ENCODE measurements at regions not wholly inside any gene's neighbourhood (a gene's known extent, or its start where the extent isn't known, plus 50 kb on each side); places are given as distances from the start of the nearest gene placed in this dataset.
"Not testable (repeated sequence)": the region's sequence is repeated elsewhere in the genome, so short reads cannot be mapped to it uniquely, and the experiment has no call there.

DNA sequence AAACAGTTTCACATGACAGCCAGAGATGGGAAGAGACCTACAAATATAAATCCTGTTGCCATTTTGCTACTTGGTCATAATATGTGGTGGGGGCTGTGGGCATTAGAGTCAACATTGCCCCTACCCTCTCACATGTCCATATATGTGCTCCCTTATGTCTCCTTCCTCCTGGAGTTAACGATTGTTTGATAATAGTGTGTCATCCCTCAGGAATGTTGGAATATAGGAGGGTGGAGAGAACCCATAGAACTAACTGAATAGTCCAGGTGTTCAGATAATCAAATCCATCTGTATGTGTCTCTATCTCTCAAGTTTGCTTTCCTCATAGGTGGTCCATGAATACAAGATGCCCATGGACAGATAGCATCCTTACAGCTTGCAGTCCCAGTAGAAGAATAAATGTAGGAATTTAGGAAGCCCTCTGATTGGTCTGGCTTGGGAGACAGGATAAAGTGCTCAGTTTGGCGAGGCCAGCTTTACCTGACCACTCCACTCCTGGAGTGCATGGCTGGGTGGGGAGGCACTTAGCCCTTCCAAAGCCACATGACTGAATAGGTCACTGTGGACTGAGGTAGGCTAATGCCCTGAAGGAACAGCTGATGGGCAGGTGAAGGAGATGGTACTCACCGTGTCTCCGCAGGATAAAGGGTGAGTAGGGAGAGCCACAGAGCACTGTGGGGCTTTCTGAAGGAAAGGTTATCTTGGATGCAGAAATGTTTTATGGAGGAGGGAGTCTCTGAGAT, 166.9 kb downstream of the CDCA7 start:
- no peak overlapping the region for H3K4me3 ChIP-seq (ENCODE audit: low read depth, low read length)
- no peak for TF ChIP-seq CTCF (IDR thresholded peaks at IDR 0.05; ENCODE audit: insufficient read depth, low read length, severe bottlenecking)
- peaks cover 3% of the 10 kb centered on the region for H3K27me3 ChIP-seq (ENCODE audit: control insufficient read depth, insufficient read depth, low read length)
- H3K36me3 ChIP-seq (ENCODE audit: control insufficient read depth, insufficient read depth, low read length), result no peaks in the 10 kb centered on the region
- DNase-seq (ENCODE audit: low read depth) (peak; percentile 44), FAIRE-seq (no peak)

DNA sequence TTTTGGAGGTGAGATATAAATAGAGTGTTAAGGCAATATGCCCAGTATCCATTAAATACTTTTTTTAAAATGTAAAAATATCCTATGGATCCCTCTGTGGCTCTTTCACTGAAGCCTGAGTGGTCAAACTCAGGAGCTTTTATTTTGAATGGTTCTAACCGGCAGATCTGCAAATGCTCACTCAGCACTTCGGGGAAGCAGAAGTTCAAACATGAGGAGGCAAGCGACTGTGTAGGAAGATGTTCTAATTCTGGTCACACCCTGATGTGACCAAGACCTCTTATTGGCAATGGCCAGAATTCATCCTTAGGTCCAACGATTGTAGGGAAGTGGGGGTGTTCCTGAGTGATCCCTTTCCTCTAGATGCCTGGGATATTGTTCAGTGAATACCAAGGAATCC, 168.8 kb downstream of the CDCA7 start:
- FAIRE-seq (peak; percentile 28), DNase-seq (ENCODE audit: low read depth) (no peak)
- no peaks in the 10 kb centered on the region for H3K36me3 ChIP-seq (ENCODE audit: control insufficient read depth, insufficient read depth, low read length)
- H3K4me3 ChIP-seq (ENCODE audit: low read depth, low read length), result no peak overlapping the region
- TF ChIP-seq CTCF (IDR thresholded peaks at IDR 0.05; ENCODE audit: insufficient read depth, low read length, severe bottlenecking), result no peak
- H3K27me3 ChIP-seq (ENCODE audit: control insufficient read depth, insufficient read depth, low read length), result peaks cover 3% of the 10 kb centered on the region

GRCh38 chr2:173524256-173524955, 169.7 kb downstream of the CDCA7 start:
- no peak for TF ChIP-seq CTCF (IDR thresholded peaks at IDR 0.05; ENCODE audit: insufficient read depth, low read length, severe bottlenecking)
- DNase-seq (ENCODE audit: low read depth), result no peak
- Histone ChIP-seq H3K4me3 (ENCODE audit: low read depth, low read length) (no peak overlapping the region), H3K36me3 (ENCODE audit: control insufficient read depth, insufficient read depth, low read length) (no peaks in the 10 kb centered on the region), H3K27me3 (ENCODE audit: control insufficient read depth, insufficient read depth, low read length) (peaks cover 3% of the 10 kb centered on the region)
- FAIRE-seq, result no peak

DNA sequence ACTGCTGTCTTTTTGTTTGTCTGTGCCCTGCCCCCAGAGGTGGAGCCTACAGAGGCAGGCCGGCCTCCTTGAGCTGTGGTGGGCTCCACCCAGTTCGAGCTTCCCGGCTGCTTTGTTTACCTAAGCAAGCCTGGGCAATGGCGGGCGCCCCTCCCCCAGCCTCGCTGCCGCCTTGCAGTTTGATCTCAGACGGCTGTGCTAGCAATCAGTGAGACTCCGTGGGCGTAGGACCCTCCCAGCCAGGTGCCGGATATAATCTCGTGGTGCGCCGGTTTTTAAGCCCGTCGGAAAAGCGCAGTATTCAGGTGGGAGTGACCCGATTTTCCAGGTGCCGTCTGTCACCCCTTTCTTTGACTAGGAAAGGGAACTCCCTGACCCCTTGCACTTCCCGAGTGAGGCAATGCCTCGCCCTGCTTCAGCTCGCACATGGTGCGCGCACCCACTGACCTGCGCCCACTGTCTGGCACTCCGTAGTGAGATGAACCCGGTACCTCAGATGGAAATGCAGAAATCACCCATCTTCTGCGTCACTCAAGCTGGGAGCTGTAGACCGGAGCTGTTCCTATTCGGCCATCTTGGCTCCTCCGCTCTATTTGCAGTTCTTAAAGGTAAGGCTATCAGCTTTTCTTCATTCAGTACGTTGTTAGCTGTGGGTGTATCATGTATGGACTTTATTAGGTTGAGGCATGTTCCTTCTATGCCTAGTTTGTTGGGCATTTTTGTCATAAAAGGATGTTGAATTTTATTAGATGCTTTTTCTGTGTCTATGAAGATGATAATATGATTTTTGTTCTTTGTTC, 178.3 kb downstream of the CDCA7 start:
- not testable (repeated sequence) for H3K4me3 ChIP-seq (ENCODE audit: low read depth, low read length)

GRCh38 chr2:173537694-173538093, 183.0 kb downstream of the CDCA7 start:
- no peak overlapping the region for H3K4me3 ChIP-seq (ENCODE audit: low read depth, low read length)
- no peak for FAIRE-seq
- TF ChIP-seq CTCF (IDR thresholded peaks at IDR 0.05; ENCODE audit: insufficient read depth, low read length, severe bottlenecking), result no peak
- H3K27me3 ChIP-seq (ENCODE audit: control insufficient read depth, insufficient read depth, low read length), result peaks cover 2% of the 10 kb centered on the region
- no peaks in the 10 kb centered on the region for H3K36me3 ChIP-seq (ENCODE audit: control insufficient read depth, insufficient read depth, low read length)
- no peak for DNase-seq (ENCODE audit: low read depth)

More for the DNA sequence above, 178.3 kb downstream of the CDCA7 start:
- H3K36me3 ChIP-seq (ENCODE audit: control insufficient read depth, insufficient read depth, low read length); DNase-seq (ENCODE audit: low read depth); FAIRE-seq; H3K27me3 ChIP-seq (ENCODE audit: control insufficient read depth, insufficient read depth, low read length): not testable (repeated sequence)

DNA sequence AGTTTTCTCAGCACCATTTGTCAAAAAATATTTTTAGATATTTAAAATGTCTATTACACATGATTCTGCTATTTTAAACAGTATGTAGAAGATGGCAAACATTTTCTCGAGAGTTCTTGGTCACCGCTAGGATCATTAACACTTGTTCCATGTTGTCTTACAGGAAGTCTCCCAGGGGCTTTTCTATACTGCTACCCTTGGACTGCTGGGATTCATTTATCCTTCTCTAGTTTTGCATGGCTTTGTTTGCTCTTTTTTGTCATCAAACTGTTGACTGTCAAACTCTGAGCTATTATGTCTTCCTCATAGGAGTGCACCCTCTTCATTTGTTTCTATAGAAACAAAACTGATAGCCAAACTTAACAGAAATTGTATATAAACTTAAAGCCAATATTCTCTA, 184.9 kb downstream of the CDCA7 start:
- DNase-seq (ENCODE audit: low read depth) (no peak), FAIRE-seq (no peak)
- Histone ChIP-seq H3K27me3 (ENCODE audit: control insufficient read depth, insufficient read depth, low read length) (peaks cover 2% of the 10 kb centered on the region), H3K4me3 (ENCODE audit: low read depth, low read length) (no peak overlapping the region), H3K36me3 (ENCODE audit: control insufficient read depth, insufficient read depth, low read length) (no peaks in the 10 kb centered on the region)
- TF ChIP-seq CTCF (IDR thresholded peaks at IDR 0.05; ENCODE audit: insufficient read depth, low read length, severe bottlenecking), result no peak

Data from bronchial epithelial cell (primary cell).